Cardiac muscle cell (in vitro differentiated cells and primary cell): ENCODE measurements at regions not wholly inside any gene's neighbourhood (a gene's known extent, or its start where the extent isn't known, plus 50 kb on each side); places are given as distances from the start of the nearest gene placed in this dataset.

Source experiments
- DNase-seq, 2 donors: peaks; one replicate each; pipeline versions ENCODE4 v3.0.0 to v3.0.0-alpha.2; 2010 to 2017; ENCODE audit warnings: low read depth in 1 of 2, low spot score in 1 of 2
- H3K27ac ChIP-seq: fragments of 200-600 bp; sonication (generic); 2 replicates; pipeline ENCODE4 v1.5.1; 2016
- H3K27me3 ChIP-seq: fragments of 200-600 bp; sonication (generic); 2 replicates; pipeline ENCODE4 v1.6.0; 2016; ENCODE audit warnings: control low read depth
- H3K36me3 ChIP-seq: fragments of 200-600 bp; sonication (generic); 2 replicates; pipeline ENCODE4 v1.5.1; 2016; ENCODE audit warnings: control low read depth
- H3K4me1 ChIP-seq: fragments of 200-600 bp; sonication (generic); 2 replicates; pipeline ENCODE4 v1.8.1; 2017; ENCODE audit warnings: low read depth, mild to moderate bottlenecking, mixed run types
- H3K4me3 ChIP-seq: fragments of 200-600 bp; sonication (generic); 2 replicates; pipeline ENCODE4 v1.5.1; 2016; ENCODE audit warnings: mild to moderate bottlenecking
- H3K9me3 ChIP-seq: fragments of 200-600 bp; sonication (generic); 2 replicates; pipeline ENCODE4 v1.5.1; 2017; ENCODE audit warnings: low read depth, mild to moderate bottlenecking, control low read depth
- CTCF ChIP-seq: IDR thresholded peaks from 2 replicates; pipeline ENCODE4 v1.5.1; 2012; ENCODE audit warnings: low read depth, mild to moderate bottlenecking, low read length

GRCh38 chr12:93097417-93097816, 168.3 kb upstream of the EEA1 start:
- no peak for DNase-seq
- TF ChIP-seq CTCF = no peak
- H3K4me1 ChIP-seq = no peaks in the 10 kb centered on the region

GRCh38 chr12:93098077-93098476, 169.0 kb upstream of the EEA1 start:
- DNase-seq = peak; percentile 55 to 57
- Histone ChIP-seq H3K27me3 (no peaks in the 10 kb centered on the region), H3K36me3 (no peaks in the 10 kb centered on the region), H3K4me3 (no peak overlapping the region), H3K4me1 (no peaks in the 10 kb centered on the region), H3K27ac (no peak overlapping the region), H3K9me3 (no peaks in the 10 kb centered on the region)
- peak; percentile 40 for TF ChIP-seq CTCF

More at GRCh38 chr12:93097417-93097816, 168.3 kb upstream of the EEA1 start:
- Histone ChIP-seq H3K27me3 (no peaks in the 10 kb centered on the region), H3K27ac (no peak overlapping the region), H3K4me3 (no peak overlapping the region), H3K36me3 (no peaks in the 10 kb centered on the region), H3K9me3 (no peaks in the 10 kb centered on the region)

DNA sequence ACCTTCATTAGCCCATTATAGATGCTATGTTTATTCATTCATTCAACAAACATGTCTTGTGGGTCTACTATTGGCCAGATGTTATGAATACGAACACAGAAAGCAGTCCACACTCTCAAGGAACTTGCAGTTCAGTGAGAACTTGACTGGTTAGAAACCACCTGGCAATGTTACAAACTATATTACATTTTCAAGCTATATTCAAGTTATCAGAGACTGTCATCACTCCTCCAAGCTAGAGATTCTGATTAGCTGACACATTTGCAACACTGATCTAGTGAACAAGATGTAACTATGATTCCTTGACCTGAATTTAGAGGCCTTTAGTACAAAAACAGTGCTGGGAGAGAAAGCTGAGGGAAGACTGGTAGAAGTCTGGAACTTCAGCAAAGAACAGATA, 170.7 kb upstream of the EEA1 start:
- no peak for TF ChIP-seq CTCF
- H3K36me3 ChIP-seq = no peaks in the 10 kb centered on the region
- peak in 1 of 2 donors; percentile 56 for DNase-seq
- H3K4me1 ChIP-seq = peaks cover under 1% of the 10 kb centered on the region
- no peaks in the 10 kb centered on the region for H3K27me3 ChIP-seq
- no peak overlapping the region for H3K27ac ChIP-seq
- H3K4me3 ChIP-seq = no peak overlapping the region
- H3K9me3 ChIP-seq = no peaks in the 10 kb centered on the region

DNA sequence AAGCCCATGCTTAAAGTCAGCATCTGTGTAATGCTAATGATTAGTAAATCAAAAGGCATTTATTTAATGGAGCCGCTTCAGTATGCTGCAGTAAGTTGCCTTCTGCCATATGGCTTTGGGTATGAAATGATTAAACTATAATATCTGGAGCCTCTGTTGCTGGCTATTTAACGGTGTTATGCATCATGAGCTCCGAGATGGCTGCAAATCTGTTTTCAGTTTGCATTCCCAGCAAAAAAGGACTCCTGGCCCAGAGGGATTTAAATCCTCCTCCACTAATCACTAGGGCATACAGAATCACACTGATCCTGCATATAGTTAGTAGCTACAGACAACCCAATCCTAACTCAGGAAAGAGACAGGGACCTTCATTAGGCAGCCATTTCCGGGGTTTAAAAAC, 171.5 kb upstream of the EEA1 start:
- H3K27ac ChIP-seq = no peak overlapping the region
- no peak for TF ChIP-seq CTCF
- no peak overlapping the region for H3K4me3 ChIP-seq
- H3K27me3 ChIP-seq = no peaks in the 10 kb centered on the region
- no peaks in the 10 kb centered on the region for H3K36me3 ChIP-seq
- DNase-seq = no peak
- no peaks in the 10 kb centered on the region for H3K9me3 ChIP-seq
- peaks cover 2% of the 10 kb centered on the region for H3K4me1 ChIP-seq

DNA sequence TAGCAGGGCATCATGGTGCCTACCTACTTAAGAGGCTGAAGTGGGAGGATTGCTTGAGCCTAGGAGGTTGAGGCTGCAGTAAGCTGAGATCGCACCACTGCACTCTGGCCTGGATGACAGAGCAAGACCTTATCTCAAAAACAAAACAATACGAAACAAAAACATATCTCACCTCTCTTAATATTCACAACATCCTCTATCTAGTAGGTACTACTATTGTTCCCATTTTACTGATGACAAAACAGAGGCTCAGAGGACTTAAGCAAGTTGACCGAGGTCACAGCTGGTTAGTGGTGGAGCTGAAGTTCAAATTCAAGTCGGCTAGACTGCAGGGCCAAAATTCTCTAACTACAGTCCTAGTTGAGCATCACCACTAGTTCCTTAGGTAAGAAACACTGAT, 172.3 kb upstream of the EEA1 start:
- H3K4me3 ChIP-seq = no peak overlapping the region
- no peaks in the 10 kb centered on the region for H3K9me3 ChIP-seq
- H3K36me3 ChIP-seq = no peaks in the 10 kb centered on the region
- H3K27me3 ChIP-seq = no peaks in the 10 kb centered on the region
- no peak for DNase-seq
- no peak overlapping the region for H3K27ac ChIP-seq
- no peak for TF ChIP-seq CTCF
- H3K4me1 ChIP-seq = peaks cover 2% of the 10 kb centered on the region

DNA sequence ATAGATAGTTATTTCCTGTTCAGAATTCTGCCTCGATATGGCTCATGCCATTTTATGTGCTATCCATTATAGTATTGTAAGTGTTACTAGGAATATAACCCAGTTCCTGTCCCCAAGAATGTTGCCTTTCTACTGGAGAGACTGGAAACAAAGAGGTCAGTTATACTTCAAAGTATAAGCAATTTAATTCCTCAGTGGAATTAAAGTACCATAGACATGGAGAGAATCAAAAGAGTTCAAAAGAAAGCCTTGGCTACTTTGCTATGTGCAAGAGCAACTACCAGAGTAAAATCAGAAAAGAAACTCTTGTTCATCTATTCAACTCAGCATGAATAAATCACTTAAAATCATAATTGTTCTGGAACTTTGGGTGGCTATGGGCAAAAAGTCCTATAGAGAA, 173.2 kb upstream of the EEA1 start:
- Histone ChIP-seq H3K9me3 (no peaks in the 10 kb centered on the region), H3K27ac (no peak overlapping the region), H3K4me1 (peaks cover 4% of the 10 kb centered on the region), H3K36me3 (no peaks in the 10 kb centered on the region), H3K4me3 (no peak overlapping the region), H3K27me3 (no peaks in the 10 kb centered on the region)
- no peak for DNase-seq
- no peak for TF ChIP-seq CTCF
